ENCODE measurements at regions not wholly inside any gene's neighbourhood (a gene's known extent, or its start where the extent isn't known, plus 50 kb on each side); places are given as distances from the start of the nearest gene placed in this dataset.

- Mint-ChIP-seq H3K27ac (no peak overlapping the region), H3K36me3 (ENCODE audit: low read depth) (no peaks in the 10 kb centered on the region), H3K4me3 (no peak overlapping the region), H3K4me1 (no peaks in the 10 kb centered on the region), H3K27me3 (peaks cover 22% of the 10 kb centered on the region), H3K9me3 (no peaks in the 10 kb centered on the region)
- ATAC-seq (no peak), DNase-seq (no peak)
Observed at GRCh38 chr17:51555153-51555552, 294.8 kb downstream of the UTP18 start.

GRCh38 chr17:51559778-51560177 lies 299.4 kb downstream of the UTP18 start:
- Mint-ChIP-seq H3K4me3 (no peak overlapping the region), H3K27me3 (peaks cover 29% of the 10 kb centered on the region), H3K27ac (no peak overlapping the region), H3K9me3 (no peaks in the 10 kb centered on the region), H3K36me3 (ENCODE audit: low read depth) (no peaks in the 10 kb centered on the region), H3K4me1 (no peaks in the 10 kb centered on the region)
- DNase-seq (no peak), ATAC-seq (no peak)

- no peaks in the 10 kb centered on the region for H3K4me1 Mint-ChIP-seq
- no peak for DNase-seq
- peaks cover 25% of the 10 kb centered on the region for H3K27me3 Mint-ChIP-seq
- no peak for ATAC-seq
- no peaks in the 10 kb centered on the region for H3K9me3 Mint-ChIP-seq
- no peak overlapping the region for H3K27ac Mint-ChIP-seq
- H3K36me3 Mint-ChIP-seq (ENCODE audit: low read depth), result no peaks in the 10 kb centered on the region
- no peak overlapping the region for H3K4me3 Mint-ChIP-seq
Observed at GRCh38 chr17:51560398-51560797, 300.1 kb downstream of the UTP18 start.

- Mint-ChIP-seq H3K27me3 (peaks cover 23% of the 10 kb centered on the region), H3K4me1 (no peaks in the 10 kb centered on the region), H3K27ac (no peak overlapping the region), H3K9me3 (peaks cover 4% of the 10 kb centered on the region), H3K36me3 (ENCODE audit: low read depth) (no peaks in the 10 kb centered on the region), H3K4me3 (no peak overlapping the region)
- no peak for ATAC-seq
- no peak for DNase-seq
Observed at GRCh38 chr17:51563961-51564360, 303.6 kb downstream of the UTP18 start.

GRCh38 chr17:51572115-51572514 lies 311.8 kb downstream of the UTP18 start:
- Mint-ChIP-seq H3K9me3 (peaks cover 4% of the 10 kb centered on the region), H3K27ac (no peak overlapping the region), H3K4me1 (no peaks in the 10 kb centered on the region), H3K36me3 (ENCODE audit: low read depth) (no peaks in the 10 kb centered on the region), H3K4me3 (no peak overlapping the region), H3K27me3 (peaks cover 28% of the 10 kb centered on the region)
- ATAC-seq (no peak), DNase-seq (no peak)
